Stimulated activated CD4-positive, alpha-beta T cell treated with anti-CD3 and anti-CD28 coated beads, Interleukin-15, amount 100 ng/mL, for 1 hour (primary cell): ENCODE measurements at regions not wholly inside any gene's neighbourhood (a gene's known extent, or its start where the extent isn't known, plus 50 kb on each side); places are given as distances from the start of the nearest gene placed in this dataset.
"Not testable (repeated sequence)": the region's sequence is repeated elsewhere in the genome, so short reads cannot be mapped to it uniquely, and the experiment has no call there.

Experiments used
- DNase-seq, 2 donors: peaks; one replicate each; pipeline ENCODE4 v3.0.0-alpha.2; 2020; ENCODE audit warnings: low read depth in 1 of 2, low spot score in 1 of 2

DNA sequence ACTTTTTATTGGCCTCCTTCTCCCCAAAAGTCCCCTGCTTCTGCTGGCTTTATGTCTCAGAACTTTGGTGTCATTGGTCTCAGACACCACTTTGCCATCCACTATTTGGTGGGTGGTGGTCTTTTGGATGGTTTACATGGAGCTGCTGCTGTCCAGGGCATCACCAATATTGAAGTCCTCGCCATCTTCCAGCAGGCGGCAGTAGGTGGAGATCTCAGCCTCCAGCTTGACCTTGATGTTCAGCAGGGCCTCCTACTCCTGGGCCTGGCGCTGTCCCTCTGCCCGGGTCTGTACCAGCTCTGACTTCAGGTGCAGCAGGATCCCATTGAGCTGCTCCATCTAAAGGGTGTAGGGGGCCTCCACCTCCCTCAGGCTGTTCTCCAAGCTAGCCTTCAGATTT is 148.4 kb upstream of the FOXA2 start:
- no peak for DNase-seq

DNA sequence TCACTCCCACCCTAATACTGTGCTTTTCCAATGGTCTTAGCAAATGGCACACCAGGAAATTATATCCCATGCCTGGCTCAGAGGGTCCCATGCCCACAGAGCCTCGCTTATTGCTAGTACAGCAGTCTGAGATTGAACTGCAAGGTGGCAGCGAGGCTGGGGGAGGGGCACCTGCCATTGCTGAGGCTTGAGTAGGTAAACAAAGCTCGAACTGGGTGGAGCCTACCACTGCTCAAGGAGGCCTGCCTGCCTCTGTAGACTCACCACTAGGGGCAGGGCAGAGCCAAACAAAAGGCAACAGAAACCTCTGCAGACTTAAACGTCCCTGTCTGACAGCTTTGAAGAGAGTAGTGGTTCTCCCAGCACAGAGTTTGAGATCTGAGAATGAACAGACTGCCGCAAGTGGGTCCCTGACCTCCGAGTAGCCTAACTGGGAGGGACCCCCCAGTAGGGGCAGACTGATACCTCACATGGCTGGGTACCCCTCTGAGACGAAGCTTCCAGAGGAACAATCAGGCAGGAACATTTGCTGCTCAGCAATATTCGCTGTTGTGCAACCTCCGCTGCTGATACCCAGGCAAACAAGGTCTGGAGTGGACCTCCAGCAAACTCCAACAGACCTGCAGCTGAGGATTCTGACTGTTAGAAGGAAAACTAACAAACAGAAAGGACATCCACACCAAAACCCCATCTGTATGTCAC is 150.7 kb upstream of the FOXA2 start:
- DNase-seq = not testable (repeated sequence)

DNA sequence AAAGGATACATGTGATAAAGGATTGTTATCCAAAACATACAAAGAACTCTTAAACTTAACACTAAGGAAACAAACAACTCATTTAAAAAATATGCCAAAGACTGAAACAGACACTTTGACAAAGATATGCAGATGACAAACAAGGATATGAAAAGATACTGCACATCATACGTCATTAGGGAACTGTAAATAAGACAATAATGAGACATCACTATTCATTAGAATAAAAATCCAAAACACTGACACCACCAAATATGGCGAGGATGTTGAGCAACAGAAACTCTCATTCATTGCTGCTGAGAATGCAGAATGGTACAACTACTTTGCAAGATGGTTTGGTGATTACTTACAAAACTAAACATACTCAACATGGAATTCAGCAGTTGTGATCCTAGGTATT is 156.5 kb upstream of the FOXA2 start:
- DNase-seq = no peak

DNA sequence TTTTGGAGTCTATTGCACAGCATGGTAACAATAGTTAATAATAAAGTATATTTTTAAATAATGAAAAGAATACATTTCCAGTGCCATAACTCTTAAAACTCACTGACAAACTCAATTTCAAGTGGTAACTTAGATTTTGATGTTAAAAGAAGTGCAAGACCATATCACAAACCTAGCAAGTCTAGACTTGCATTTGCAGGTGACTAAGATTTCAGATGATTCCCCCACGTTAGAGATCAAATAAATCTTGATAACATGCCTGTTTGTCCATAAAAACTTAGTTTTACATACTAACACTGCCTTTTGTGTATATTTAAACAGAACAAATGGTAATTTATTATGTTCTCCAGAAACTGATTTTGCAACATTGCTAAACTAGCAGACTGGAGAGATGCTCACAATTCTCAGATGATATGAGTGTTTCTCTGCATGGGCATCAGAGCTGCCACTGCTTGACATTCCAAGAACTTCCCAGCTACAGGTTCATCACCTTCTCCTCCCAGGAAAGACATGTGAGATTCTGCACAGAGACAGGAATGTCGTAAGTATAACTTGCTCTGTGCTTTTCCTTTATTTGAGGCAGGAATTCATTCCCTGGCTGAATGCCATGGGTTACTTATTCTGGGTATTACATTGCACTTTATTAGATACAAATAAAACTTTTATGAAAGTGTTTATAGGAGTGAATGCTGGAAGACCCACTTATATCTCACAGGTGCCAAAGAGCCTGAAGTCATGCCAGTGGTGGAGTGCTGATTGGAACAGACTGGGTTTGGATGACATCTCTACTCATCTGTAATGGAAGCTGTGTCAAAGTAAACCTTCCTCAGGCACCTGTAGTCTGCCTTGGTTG is 160.2 kb upstream of the FOXA2 start:
- DNase-seq = no peak

DNA sequence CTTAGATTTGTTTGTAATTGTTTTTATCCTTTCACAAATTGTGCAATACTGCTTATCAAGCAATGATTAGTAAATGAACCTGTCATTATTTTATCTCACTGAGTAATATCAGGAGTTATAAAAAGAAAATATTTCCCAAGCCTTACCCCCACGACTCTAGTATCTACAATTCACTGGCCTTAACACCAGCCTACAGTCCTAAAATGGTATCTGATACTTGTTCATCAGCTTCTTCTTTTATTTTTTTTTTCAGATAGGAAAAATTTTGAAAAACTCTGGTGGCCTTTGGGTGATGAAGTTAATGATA is 160.8 kb upstream of the FOXA2 start:
- DNase-seq = no peak

DNA sequence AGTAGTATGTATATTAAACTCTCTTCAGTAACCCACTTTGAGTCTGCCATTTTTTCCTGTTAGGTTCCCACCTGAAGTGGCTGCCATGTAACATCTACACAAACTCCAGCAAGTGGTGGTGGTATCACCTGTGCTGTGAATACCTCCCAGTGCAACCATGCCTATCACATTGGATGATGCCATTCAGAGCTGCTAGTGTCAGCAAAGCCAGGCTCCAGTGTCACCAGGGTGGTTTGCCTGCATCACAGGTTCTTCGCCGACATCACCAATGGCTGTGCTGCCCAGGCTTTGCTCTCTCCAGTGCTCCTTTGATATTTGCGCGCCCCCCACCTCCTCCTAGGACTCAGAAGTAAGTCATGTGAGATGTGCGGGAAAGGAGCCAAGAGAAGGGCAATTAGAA is 162.6 kb upstream of the FOXA2 start:
- no peak for DNase-seq

DNA sequence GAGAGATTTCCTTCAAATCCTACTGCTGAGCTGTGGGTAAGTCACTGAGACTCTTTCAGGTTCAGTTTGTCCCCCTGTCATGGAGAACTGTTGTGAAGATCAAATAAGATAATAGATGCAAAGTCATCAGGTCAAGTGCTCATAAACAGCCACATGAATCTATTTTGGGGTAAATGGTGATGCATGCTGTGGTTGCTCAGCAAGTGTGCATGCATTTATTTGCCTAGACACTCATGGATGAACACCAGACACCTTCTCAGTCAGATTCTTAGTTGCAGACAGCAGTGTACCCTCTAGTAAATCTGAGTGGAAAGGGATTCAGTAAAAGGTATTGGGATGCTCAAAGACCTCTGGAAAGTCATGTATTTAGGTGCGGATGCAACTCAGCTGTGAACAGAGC is 168.0 kb upstream of the FOXA2 start:
- DNase-seq = no peak

DNA sequence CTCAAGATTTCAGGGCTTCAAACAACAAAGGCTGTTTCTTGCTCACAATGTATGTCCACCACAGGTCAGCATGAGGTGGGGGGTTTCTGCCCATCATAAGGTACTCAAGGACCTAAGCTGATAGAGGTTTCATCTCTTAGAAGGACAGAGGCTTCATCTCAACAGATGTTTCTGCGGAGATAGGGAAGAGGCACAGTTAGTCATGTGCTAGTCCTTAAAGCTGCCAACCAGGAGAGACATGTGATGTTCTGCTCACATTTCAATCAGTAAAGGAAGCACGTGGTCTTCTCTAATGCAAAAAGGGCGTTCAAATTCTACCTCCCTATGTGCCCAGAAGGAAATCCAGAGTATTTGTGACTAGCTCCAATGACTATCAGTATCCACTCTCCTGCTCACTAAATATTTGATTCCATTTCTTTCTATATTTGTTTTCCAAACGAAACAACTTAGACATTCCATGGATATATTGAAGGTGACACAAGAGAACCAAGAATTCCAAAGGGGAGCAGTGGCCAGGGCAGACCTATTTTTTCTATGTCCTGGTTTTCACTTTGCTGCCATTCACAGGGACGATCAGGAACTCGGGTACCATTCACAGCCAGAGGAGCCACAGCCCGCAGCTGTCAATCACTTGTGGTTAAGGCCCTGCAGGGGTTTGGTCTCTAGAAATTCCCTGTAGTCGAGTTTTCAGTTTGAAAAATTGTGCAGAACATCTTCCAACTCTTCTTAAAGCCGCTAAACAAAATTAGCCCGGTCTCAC is 173.2 kb upstream of the FOXA2 start:
- no peak for DNase-seq

DNA sequence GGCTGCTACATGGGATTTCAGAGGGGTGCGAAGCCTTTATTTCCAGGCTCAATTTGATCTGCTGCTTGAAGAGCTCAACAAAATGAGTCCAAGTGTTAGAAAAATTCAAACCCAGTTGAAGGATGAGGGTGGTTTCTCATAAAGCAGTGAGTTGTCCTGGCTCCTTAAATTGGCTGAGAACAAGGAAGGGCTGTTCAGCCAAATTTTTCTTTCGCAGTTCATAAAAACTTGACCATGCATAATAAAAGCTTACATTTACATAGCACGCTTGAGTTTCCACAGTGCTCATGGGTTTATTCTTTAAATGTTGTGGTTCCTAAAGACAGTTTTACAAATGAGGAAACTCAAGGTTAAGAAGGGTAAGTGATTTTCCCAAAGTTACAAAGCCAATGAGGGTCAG is 174.4 kb upstream of the FOXA2 start:
- no peak for DNase-seq

DNA sequence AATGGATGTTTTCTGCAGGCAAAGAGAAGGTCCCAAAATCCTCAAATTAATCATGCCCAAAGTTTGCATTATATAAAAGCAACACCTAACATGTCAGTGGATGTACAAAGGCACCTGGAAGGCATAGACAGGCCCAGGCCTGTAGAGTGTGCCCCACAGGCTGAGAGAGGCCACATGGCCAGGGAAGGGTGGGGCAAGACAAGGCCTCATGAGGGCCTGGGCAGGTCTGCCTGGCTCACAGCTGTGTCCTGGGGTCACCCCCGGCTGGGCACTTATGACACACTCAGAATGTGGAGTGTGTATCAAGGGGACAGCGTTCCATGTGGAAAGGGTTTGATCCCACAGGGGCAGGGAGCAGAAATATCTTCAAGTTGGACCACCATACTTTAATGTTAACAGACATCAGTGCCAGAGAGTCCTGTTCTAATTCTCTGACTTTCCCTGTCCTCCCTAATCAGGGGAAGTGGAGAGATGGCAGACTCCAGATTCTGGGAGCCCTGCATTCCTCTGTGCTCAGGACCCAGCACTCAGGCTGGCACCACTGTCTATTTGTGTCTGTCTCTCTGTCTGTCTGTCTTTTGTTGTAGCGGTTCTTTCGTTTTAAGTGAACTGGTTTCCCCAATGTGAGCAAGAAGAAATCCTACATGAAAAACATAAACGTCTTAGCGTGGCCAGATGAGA is 178.3 kb upstream of the FOXA2 start:
- DNase-seq = no peak

DNA sequence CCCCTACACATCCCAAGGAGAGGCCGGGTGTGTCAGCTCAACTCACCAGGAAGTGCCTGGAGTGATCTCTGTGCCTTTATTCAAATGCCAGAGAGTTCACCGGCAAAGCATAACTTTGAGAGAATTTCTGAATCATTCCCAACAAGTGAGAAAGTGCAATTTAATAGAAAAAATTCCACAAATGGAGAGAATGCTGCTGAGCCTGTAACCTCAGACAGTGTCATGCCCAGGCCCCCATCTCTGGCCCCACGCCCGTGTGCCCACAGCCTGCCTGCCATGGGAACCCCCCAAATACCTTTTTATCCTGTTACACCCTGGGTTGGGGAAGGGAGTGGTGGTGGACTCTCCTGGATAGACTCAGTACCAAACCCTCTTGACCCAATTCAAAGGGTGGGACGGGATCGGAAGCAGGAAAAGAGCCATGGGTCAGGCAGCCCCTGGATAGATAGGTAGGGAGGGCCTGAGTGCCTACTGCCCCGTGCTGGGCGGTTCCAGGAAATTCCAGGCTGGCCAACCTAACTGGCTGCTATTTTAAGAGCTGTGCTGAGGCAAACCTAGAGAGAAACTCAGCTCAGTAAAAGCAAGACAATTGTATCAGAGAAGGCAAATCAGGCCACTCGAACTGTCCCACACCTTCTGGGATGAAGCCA is 179.0 kb upstream of the FOXA2 start:
- DNase-seq = no peak

DNA sequence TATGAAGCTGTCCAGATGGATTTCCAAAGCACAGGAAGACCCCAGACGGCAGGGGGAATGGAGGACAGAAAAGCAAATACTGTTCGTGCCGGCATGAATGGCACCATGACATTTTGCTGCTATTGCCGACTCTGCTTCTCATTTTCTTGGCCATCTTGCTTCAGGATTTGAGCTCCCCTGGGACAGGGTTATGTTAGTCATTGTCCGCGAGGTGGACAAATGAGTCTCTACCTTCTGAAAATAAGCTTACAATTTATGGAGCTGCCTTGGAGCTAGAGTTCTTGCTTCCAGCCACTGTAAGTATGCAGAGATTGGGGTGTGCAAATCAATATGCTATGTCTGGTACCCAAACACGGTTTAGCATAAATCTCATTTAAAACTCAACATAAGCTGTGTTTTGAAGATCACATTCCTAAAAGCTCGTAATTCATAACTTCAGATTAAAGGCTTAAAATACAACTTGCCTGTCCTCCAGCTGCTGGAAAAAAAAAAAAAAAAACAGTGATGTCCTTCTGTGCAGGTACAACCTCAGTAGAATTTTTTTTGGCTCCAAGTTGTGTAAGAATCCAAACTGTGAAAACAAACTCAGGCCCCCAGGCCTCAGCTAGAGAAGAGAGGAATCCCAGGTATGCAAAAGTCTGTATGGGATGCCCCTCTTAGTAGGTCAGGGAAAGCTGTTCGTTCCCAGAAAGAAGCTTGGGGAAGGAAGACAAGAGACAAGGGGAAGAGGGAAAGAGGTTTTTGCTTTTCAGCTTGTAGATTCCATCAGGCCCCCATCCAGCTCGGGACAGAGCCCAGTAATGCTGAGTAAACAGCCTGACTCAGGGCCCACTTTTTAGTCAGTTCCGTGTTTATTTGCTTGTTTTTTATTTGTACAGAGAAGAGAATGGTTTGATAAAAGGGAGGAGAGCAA is 184.2 kb upstream of the FOXA2 start:
- no peak for DNase-seq

DNA sequence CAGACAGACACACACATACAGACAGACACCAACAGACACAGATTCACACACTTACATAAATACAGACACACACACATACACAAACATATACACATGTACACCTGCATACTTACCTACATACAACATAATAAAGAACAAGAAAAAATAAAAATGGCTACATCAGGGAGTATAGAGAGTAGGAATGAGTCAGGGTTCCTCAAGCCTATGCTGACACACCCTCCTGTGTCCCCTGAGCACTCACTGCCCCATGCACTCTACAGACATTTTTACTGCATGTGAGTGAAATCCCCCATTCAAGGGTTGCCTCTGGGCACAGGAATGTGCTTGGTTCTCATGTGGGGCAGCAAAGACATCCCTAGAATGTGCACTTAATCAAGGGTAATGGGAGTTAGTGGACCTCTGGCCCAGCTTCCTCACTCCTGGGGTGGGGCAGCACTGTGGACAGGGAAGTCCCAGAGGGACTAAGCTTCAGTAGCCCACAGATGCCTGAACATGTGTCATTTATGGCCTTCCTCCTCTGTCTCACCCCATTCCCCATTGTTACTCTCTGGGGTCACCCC is 185.9 kb upstream of the FOXA2 start:
- no peak for DNase-seq

DNA sequence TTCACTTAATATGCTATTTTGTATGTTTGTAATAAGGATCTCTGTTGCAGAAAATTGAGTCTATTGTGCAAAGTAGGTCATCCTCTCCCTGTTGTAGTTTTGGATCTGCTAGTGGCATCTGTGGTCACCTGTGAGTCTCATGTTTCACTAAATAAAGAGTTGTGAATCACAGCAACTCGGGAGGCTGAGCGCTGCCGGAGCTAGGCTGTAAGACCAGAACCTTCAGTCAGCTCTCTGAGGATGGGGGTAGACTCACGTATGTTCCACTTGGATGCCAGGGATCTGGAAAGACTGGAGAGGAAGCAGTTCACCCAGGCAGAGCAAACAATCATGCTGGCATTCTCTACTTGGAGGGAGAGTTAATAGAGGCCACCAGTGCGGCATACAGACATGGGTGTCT is 187.3 kb upstream of the FOXA2 start:
- DNase-seq = no peak

DNA sequence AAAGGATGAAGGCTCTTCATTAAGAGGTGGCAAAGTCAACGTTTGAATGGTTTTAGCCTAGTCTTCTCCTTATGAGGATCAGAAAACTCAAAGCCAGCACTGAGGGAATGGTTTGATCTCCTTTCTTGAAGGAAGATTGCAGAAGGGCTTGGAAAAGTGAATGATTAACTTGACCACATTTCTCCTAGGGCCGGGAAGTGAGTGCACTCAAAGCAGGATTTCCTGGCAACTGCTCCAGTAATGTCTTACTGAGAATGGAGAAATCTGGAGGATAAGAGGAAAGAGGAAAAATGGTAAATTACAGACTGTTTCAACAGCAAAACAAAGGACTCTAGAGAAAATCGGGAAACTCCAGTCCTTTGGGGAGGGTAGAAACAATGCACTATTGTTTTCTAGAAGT is 189.0 kb upstream of the FOXA2 start:
- DNase-seq = no peak

DNA sequence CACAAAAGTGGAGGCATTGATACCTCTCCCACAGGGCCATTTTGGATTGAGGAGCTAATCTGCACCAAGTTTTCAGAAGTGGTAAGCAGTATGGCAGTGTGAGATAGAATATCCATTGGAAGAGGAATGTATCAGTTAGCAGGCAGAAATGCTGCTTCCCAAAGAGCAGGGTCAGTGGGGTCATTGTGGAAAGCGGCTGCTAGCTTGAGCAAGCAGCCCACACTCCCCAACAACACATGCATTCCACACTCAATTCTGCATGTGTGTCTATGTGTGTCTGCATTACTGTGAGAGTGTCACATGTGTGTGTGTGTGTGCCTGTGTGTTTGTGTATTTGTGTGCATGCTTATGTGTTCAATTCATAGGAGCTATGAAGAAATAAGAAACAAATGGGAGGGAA is 190.9 kb upstream of the FOXA2 start:
- no peak for DNase-seq

DNA sequence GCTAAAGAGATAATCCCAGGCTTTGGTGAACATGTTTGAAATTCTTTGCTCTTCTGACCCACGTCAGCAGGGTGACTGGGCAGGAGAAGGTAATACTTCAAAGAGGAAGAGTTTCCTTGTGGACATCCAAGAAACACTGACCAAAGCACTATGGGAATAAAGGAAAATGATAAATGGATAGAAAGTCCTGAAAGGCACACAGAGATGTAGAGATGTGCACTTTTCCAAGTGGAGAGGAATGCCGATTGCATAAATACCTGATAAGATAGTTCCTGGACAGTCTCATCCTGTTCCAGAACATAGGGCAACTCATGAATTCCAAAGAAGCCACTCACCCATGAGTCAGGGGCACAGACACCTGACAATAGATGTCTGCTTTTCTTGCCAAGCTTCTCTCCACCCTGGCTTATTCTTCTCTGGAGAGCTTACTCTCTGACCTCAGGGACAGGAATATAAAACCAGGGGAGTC is 191.3 kb upstream of the FOXA2 start:
- DNase-seq = no peak

DNA sequence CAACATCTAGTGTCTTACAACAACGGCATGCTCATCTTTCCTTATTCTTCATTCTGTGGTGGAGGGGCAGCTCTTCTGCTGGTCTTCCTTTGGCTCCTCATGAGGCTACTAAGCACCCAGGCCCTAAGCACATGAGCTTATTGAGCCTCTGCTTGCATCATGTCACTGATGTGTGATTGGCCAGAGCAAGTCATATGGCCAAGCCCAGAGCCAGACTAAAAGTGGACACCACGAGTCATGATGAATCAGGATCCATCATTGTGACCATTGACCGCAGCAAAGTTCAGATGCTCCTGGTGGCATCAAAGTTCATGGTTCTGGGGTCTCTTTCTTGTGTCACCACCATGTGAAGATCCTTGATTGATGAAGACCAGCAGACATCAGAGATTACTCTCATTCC is 192.0 kb upstream of the FOXA2 start:
- no peak for DNase-seq

DNA sequence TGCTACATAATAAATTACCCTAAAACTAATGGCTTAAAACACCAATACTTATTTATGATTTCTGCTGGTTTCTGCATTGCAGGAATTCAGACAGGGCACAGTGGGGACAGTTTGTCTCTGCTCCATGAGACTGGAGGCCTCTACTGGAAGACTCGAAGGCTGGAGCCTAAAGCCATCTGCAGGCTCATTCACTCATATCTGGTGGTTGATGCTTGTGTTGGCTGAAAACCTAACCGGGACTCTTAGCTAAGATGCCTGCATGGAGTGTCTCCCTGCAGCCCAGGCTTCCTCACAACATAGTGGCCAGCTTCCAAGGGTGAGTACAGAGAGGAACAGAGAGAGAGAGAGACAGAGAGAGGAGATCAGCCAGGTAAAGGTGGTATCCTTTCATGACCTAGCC is 195.5 kb upstream of the FOXA2 start:
- no peak for DNase-seq

DNA sequence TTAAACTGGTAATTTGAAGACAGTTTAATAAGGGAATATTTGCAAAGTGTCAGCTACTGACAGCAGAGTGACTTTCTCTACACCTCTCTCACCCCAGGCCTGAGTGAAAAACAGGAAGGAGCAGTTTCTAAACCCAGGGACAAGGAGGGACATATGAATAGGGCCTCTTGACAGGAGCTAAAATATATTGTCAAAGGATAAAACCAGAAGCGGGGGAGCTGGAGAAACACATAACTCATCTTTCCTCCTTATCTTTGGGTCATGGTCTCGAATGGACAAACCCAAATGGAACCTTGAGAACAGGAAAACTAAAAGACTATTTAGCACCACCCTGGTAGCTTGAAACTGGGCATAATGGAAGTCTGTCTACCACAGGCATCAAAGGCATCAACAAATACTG is 197.5 kb upstream of the FOXA2 start:
- no peak for DNase-seq
